ENCODE measurements at regions not wholly inside any gene's neighbourhood (a gene's known extent, or its start where the extent isn't known, plus 50 kb on each side); places are given as distances from the start of the nearest gene placed in this dataset.

DNA sequence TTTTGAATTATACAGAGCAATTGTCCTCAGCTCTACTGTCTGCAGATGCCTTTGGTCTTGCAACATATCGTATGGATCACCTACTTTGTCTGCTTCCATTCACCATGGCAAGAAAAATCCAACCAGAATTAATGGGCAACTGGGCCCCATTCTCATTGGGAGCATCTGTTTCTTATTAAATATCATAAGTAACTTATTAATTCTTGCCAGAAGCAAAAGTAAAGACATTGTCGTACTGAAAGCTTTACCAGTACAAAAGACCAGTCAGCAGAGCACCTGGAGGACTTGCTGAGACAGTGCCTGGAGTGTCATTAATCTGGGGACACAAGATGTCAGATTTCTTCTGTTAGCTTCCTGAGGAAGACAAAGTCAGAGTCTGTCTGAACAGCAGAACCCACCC lies 404.5 kb downstream of the INHBA start:
- no peak for DNase-seq

DNA sequence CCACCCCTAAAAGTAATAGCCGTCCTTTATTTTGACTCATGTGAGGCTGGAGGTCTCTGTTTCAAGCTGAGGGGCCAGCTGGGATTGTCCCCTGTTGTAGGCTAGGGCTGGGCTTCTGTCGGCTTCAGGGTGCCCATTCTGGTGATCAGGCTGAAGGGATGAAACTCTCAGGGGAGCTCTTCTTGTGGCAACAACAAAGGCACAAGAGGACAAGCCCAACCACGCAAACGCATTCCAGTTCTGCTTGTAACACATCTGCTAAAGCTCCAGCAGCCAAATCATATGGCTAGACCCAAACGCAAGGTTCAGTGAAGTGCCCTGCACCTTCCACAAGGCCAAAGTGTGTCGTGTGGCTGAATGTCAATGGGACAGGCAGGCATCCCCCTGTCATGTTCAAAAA lies 405.7 kb downstream of the INHBA start:
- no peak for DNase-seq

DNA sequence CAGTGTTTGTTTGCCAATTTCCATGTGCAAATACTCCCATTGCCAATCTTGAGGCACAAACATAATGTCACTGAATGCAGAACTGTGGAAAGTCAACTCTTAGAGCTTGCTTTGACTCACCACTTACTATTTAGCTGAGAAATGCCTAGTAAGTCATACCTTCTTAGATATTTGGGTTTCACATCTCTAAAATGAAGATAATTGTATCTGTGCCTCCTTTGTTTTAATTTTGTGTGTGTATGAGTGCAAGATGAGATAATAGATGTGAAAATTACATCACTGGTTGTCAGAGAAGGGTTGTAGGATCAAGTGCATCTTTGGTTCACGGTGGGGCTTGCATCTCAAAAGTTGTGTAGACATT lies 407.5 kb downstream of the INHBA start:
- no peak for DNase-seq

DNA sequence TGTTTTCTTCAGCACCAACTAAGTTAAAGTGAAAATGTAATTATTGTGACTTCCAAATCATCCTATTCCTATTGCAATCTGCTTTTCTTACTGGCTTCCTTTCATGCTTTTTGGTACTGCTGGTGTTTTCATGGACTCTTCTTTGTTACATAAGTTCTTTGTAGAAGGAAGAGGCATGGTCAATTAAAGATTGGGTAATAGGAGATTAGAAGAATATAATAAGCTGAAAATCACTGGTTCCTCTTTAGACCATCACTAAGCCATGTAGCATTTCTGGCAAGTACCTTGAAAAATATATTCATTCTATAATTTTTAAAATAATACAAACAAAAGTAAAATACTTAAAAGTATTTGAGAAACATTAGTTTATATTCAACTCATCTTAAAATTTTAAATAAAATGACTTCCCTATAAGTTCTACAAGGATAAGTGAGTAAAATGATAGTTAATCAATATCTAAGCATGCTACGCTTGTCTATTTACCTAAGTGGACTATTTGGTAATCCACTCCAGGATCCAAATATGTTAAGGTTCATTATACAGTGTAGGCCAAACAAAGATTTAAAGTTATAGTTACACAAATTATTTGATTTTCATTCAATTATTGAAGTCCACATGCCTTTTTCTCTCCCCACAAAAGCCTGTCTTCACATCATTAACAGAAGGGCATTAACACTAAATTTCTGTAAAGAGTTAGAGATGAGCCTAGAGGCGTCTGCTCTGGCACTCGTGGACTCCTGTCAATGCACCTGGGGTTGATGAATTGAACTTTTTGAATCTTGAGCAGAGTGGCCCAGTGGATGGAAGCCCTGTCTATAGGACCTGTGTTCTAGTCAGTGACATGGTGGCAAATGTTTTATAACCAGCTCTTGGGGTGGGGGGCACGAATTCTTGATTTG lies 408.1 kb downstream of the INHBA start:
- no peak for DNase-seq

DNA sequence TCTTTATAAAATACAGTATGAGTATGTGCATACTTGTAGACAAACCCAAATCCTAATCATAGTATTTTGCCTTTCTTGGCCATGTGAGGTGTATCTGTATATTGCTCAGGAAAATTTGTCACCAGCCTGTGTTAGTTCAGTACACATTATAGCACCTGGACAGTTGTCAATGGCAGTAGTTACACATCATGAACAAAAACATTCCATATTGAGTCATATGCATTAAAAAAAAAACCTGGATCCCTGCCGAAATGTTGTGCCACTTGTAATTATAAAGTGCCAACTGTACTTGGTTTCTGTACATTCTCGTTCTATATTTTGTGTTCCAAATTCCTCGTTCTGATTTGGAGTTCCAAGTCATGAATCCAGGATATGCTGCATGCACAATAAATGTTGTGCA lies 410.4 kb downstream of the INHBA start:
- DNase-seq = no peak

DNA sequence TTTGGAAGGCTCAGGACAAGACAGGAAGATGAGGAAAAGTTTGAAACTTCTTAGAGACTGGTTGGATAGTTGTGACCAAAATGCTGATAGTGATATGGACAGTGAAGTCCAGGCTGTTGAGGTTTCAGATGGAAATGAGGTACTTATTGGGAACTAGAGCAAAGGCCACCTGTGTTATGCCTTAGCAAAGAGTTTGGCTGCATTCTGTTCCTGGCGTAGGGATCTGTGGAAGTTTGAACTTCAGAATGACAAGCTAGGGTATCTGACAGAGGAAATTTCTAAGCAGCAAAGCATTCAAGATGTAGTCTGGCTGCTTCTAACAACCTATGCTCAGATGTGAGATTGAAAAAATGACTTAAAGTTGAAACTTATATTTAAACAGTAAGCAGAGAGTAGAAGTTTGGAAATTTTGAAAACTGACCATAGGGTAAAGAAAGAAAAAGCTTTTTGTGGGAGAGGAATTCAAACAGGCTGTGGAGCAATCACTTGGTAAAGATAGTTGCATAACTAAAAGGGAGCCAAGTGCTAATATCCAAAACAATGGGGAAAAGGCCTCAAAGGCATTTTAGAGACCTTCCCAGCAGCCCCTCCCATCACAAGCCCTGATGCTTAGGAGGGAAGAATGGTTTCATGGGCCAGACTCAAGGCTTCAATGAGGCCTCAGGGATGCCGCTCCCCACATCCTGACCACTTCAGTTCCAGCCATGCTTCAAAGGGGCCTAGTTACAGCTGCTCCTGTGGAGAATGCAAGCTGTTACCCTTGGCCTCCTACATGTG lies 415.1 kb downstream of the INHBA start:
- no peak for DNase-seq

DNA sequence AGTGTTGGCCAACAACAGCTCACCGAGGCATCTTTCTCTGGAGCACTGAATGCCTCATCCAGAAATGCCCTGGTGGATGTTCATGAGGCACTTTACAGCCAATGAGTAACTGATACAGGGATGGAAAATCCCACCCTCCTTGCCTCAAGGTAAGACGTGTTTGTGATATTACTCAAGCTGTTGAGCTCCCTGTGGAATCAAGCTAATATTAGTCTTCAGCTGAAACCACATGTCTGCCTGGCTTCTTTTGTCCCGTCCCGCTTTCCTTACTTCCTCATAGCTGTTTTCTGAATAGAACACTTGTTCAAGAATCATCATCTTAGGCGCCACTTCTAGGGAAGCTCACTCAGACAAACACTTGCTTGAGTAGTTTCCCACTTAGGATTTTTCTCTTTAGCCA lies 422.4 kb downstream of the INHBA start:
- no peak for DNase-seq

DNA sequence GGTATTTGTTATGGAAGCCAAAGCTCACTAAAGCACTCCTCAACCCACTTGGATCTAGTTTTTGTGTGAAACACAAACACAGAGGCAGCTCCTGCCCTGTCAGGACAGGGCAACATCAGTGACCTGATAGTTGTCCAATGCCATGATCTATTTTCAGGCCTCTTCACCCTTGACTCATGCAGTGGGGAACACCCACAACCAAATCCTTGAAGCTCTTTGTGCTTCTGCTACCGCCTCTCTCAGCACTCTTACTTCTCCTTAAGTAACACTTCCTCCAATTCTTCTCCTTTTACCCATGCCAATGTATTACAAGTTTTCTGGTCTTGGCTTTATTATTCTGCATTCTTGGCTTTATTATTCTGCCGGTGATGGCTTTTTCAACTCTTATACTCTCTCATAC lies 425.3 kb downstream of the INHBA start:
- no peak for DNase-seq

DNA sequence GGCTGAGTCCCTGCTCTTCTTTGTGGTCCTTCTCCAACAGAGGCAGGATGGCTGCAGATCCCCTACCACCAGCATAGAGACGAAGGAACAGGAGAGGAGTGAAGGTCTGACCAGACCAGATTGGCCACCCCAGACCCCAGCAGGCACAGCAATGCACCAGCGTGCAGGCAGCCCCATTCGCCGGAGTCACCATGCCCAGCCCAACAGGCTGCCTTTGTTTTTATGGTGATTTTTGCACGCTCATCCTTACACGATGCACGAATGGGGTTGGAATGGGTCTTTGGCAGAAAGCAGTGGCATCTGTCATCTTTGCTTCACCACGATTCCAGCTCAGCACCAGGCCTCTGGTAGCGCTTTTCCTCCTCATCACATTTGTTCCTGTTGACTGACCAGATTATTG lies 427.6 kb downstream of the INHBA start:
- DNase-seq = no peak

DNA sequence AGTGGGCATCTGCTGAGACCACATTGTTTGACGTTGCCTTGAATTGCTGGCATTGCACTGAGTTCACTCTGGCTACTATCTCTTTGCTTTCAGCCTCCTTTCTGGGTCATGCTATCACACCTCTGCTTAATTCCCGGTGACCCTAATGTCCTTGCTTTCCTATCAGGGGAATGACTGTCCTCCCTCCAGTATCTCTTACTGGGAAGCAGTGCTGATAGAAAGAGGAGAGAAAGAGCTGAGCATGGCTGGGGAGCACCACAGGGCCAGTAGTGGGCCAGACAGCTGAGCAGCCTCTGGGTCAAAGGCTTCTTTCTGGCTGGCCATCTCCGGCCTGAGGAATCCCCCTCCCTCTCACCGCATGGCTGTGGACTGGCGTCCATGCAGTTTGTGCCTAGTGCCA lies 428.7 kb downstream of the INHBA start:
- DNase-seq = no peak

DNA sequence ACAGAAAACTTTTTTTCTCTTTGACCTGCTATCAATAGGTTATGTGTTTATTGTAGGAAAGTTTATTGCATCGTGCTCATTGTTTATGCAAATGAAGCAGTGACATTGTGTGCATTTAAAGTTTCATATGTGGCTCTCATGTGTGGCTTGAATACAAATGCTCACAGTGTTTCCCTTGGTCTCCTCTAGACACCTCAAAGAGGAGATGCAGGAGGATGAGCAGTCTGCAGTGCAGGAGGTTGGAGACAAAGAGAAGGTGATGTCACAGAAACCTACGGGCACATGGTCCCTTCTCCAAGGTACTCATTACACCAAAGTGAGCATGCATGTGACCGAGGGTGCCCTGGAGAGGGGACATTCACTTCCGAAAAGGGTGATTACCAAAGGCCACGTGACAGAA lies 430.2 kb downstream of the INHBA start:
- no peak for DNase-seq

DNA sequence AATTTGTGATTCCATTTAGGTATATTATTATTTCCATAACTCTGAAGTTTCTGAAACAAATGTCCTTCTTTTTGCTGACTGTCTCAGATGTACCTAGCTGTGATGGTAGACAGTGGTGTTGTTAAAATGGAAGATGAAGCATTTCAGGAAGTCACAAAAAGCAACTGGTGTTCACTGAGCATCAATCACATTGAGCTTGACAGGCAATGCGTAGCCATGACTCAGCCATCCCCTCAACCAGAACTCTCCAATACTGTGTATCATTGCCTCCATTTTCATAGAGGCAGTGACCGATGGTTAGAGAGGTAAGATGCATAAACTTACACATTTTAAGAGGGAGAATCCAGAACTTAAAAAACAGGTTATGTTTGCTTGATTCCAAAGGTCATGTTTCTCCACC lies 434.0 kb downstream of the INHBA start:
- DNase-seq = no peak

DNA sequence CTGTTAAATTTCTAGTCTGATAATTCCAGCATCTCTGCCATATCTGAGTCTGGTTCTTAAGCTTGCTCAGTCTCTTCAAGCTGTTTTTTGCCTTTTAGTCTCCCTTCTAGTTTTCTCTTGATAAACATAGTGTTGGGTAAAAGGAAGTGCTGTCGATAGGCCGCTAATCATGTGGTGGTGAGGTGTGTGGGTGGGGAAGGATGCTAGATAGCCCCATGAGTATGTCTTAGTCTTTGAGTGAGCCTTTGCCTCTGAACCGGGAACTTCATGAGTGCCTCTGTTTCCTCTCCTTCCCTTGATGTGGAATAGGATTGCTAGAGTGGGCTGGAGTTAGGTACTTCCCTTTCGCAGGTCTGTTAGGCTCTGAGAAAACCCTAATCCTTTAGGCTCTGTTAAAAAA lies 441.8 kb downstream of the INHBA start:
- DNase-seq = no peak

DNA sequence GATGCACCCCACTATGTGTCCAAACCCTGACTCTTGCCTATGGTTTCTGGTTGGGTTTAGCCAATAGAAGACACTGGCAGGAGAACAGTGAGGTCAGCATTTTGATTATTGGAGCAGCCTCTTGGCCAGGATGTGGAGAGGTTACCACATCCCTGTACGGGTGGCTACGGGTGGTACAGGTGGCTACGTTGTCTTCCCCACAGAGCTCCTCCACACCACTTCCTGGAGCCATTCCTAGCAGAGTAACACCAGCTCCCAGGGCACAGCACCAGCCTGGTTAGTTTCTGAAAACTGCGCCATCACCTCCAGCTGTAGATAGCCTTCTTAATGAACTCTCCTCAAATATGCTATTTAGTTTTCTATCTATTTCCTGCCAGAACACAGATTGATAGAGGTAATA lies 445.2 kb downstream of the INHBA start:
- no peak for DNase-seq

DNA sequence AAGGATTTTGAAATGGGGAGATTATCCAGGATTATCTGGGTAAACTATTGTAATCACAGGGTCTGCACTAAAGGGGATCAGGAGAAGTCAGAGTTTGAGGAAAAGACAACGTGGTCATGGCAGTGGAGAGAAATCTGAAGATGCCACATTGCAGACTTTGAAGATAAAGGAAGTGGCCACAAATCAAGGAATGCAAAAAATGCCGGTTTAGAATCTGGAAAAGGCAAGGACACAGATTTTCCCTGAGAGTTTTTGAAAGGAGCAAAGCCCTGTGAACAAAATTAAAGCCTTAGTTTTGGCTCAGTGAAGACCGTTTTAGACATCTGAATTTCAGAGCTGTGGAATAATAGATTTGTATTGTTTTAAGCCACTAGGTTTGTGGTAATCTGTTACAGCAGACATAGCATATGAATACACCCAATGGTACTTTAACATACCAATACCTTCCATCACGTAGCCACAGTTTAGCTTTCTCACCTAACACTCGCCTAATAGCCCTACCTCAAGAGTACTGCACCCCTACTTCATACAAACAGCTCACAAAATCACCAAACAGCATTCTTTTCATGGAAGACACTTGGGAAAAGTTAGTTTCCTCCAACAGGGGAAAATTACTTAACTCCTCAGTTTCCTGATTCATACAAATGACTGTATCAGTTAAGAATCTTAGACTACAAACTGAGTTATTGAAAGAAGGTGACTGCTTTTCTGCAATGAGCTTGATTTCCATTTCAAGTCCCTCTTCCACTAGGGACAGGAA lies 446.5 kb downstream of the INHBA start:
- no peak for DNase-seq

DNA sequence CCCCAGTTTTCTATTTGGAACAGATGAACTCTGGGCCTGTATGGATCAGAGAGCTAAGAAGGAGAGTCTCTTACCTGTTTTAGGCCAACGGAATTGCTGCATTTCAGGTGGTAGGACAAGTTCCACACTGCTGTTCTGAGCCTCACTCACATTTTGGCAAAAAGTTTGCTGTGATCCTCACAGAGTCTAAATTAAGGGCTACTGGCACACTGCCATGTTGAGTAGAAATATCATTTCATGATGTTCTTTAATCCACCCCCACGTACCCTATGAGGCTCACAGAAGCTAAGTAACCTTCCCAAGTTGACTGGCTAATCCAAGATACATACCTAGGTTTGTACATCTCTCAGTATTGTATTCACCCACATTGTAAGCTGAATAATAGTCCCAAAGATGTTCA lies 447.2 kb downstream of the INHBA start:
- no peak for DNase-seq

DNA sequence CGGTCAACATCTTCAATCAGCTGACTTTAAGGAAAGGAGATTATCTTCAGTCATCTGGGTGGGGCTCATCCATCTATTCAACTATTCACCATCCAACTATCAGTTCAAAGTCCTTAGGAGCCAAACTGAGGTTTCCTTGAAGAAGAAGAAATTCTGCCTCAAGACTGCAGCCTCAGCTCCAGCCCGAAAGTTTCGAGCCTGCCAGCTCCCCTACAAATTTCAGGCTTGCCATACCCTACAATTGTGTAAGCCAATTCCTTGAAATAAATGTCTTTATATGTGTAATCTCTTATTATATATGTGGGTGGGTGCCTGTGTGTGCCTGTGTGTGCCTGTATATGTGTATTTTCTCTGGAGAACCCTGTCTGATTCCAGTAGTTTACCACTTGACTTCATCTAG lies 447.8 kb downstream of the INHBA start:
- DNase-seq = no peak

DNA sequence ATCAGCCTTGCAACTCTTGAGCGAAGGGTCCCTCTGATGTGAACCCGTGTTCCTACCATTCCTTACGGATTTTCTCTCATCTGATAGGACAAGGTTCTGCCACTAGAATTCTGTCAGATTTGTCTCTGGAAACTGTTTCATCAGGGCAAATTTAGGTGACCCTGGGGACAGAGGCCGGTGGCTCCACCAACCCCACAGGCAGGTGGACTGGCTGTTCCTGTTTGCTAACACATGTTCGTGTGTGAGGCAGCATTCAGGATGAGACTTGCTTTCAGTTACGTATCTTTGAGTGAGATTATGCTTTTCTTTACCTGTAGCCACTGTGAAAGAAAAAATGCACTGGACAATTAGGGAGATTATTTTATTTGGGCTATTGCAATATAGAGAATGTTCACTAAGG lies 449.9 kb downstream of the INHBA start:
- no peak for DNase-seq

DNA sequence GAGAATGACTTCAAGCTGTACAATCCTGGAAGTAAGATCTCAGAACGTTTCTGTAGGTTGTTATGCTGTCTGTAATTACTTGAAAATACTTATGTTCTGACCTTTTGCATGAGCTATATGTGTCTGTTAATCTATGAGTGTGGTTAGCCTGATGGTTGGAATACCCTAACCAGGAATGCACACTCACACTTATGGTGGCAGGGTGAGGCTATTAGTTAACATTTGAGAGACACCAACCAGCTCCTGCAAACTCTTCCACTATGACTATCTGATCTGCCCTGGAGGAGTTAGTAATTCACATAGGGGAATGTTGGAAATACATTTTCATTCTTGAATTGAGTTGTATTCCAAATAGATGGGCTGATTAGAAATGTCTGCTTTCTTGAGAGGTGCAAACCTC lies 450.3 kb downstream of the INHBA start:
- DNase-seq = no peak

DNA sequence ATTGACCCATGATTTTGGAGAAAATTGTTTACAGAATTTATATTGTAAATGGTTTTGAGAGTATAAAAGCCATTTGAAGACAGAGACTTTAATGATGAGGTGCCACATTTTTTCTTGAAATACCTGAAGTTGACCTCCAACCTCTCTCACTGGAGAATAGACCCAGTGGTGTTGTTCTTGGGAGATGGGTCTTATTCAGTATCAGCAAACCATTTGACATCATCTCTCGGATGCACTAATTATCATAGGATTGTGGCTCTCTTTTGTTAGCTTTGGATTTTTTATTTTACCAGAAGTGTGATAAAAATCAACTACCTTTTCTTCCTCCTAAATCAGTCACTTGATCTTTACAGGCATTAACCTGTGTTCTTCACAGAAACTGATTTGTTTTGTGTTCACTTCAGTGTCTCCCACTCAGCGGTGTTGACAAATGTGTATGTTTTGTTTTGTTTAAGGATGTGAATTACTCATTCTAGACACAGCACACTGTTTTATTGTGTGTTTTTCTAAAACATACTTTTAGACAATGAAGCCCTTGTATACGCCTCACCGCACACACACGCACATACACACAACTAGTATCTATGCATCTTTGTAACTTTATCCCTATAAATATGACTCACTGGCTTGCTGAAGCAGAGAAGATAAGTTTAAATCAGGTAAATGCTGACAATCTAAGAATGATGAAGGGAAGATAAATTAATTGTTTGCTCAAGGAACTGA lies 455.6 kb downstream of the INHBA start:
- DNase-seq = no peak

DNA sequence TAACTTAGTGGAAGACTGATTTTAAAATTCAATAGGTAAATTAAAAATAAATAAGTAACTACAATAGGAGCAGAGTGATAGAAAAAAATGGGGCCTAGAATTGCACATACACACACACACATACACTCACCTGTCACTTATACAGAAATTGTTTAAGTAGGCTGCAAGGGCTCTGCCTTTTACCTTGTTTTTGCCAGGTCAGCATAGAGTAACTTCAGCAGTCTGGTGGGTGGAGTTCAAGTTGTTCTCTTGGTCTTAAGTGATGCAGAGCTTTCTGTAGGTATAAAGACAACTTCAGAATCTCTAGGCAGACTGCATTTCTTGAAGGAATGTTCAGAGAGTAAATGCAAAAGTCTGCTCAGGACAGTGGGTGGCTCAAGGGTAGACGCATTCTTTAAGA lies 457.0 kb downstream of the INHBA start:
- DNase-seq = no peak

DNA sequence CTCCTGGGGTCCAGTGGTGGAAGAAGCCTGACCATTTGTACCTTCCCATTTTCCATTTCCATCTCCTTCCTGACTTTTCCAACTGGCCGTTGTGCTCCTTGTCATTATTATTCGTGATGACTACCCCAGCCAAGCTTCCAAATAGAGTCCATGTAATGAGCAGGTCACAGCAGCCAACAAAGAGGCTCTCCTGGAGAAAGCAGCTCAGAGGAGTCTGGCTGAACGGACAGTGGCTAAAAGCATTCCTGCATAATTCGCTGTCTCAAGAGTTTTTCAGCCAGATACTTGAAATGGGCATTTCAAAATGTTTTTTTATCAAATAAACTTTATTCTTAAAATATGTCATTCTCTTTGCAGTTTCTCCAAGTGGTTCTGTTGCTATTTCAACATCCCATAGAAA lies 458.6 kb downstream of the INHBA start:
- DNase-seq = no peak
